GM19238 (cell line): ENCODE measurements at regions not wholly inside any gene's neighbourhood (a gene's known extent, or its start where the extent isn't known, plus 50 kb on each side); places are given as distances from the start of the nearest gene placed in this dataset.

Experiments
- DNase-seq: peaks from one replicate; pipeline ENCODE4 v3.0.0; 2011; ENCODE audit warnings: low spot score; ENCODE audit not compliant: insufficient read length

GRCh38 chr6:21990577-21990976, 306.3 kb downstream of the PRL start:
- no peak for DNase-seq

DNA sequence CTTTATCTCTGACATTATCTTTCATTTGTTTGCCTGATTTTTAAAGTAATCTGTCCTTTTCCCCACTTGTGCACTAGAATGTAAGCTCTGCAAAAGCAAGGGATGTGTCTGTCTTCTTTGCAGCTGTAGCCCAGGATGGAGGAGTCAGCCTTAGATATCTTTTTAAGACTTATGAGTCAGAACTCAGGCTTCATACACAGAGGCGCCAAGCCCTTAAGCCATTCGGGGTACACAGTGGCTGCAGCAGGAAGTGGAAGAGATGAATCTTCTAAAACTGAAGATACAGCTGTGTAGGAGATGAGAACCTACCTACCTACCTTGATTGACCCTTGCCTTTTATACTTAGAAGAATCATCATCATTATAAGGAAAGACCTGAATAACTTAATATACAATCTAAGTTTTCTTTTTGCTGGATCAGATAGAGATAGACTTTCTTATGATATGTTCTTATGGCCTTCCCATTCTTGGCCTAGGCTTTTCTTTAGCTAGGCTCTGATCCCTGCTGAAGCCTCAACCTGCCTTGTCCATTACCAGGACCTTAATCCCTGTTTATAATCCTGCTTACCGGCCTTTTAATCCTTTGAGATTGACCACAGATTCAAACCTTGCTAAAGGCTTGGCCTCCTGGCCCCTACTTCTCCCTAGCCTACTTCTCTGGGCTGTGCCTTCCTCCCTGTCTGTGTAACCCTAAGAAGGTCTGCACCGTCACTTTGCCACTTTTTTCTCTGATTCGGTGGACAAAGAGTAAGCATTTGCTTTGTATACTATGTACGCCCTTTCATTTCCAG, 304.5 kb downstream of the PRL start:
- DNase-seq = no peak

DNA sequence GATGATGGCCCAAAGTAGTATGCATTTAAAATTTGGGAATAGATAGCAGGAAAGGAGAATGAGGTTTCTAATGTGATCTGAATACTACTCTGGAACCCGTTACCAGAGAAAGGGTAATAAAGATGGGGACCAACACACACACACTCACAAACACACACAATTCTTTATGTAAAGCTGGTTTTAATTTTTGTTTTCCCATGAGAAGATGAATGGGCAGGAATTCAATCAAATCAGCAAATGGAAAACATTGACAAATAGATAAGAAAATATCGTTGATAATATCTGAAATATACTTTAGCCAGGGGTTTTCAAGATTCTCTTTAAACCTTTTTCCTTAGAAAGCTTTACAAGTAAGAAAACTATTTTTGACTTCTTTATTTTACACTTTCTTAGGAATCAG, 303.0 kb downstream of the PRL start:
- no peak for DNase-seq

- DNase-seq = no peak
Observed at GRCh38 chr6:21994821-21995220, 302.0 kb downstream of the PRL start.

DNA sequence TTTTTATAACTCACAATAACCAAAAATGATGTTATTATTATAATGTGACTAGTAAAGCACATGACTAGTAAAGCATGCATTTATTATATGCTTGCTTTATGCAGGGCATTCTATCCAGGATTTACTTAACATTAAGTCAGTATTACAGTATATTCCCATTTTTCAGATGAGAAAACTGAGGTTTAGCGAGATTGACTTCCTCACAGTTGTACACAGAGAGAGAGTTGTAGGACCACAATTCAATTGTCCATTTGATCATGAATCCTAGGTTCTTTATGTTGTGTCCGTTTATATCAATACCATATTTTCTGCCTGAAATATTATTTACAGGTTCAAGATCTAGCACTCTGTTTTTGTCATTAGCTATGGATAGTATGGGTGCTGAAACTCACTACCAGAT, 301.5 kb downstream of the PRL start:
- no peak for DNase-seq

DNA sequence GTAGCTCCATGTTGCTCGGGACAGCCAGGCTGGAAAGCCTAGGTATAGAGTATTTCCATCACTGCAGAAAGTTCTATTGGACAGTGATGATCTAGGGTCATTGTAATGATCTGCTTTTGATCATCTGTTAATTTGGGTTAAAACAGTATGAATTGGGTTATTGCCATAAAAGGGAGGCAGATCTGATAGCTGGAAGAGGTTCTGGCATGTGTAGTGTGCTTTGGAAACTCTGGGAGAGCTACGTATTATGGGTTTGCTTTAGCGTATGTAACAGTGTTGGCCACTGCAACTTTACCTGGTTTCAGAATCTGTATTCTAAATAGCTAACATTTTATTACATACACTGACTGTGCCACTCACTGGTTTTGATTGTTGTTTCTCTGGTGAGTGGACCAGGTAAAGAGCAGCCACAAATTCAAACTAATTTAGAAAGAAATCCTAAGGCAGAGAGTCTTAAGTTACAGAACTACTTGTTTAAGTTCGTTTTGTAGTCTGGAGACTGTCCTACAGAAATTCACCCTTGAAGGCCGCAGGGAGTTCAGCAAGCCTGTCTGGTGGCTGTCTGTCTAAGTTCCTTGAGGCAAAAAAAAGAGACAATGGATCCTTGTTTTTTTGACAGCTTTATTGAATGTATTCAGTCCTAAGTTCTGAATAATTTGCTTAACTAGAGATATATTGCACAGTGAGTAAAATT, 300.3 kb downstream of the PRL start:
- no peak for DNase-seq

- no peak for DNase-seq
Observed at GRCh38 chr6:21997119-21998037, 299.5 kb downstream of the PRL start.

GRCh38 chr6:21998582-21998981, 298.3 kb downstream of the PRL start:
- no peak for DNase-seq

DNA sequence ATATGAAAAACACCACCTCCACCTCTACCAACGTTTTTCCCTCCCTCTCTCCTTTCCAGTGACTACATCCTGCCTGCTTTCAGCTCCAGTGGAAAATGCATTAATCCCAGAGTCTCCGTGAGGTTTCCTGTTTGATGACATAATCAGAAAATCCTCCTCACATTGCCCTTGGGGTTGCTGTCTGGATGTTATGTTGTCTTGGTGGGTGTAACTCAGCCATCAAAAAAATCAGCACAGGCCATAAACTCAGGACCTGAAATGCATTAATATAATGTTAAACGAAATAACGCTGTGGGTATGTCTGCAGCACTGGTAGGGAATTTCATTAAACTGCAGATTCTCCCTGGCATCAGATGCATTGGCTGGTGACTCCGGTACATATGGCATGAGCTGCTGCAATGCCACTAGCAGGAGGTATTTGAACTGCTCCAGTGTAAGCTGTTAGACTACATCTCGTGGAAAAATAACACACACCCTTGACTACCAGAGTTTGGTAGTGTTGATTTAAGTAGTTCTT, 297.8 kb downstream of the PRL start:
- no peak for DNase-seq

- no peak for DNase-seq
Observed at GRCh38 chr6:21999741-22000140, 297.1 kb downstream of the PRL start.

DNA sequence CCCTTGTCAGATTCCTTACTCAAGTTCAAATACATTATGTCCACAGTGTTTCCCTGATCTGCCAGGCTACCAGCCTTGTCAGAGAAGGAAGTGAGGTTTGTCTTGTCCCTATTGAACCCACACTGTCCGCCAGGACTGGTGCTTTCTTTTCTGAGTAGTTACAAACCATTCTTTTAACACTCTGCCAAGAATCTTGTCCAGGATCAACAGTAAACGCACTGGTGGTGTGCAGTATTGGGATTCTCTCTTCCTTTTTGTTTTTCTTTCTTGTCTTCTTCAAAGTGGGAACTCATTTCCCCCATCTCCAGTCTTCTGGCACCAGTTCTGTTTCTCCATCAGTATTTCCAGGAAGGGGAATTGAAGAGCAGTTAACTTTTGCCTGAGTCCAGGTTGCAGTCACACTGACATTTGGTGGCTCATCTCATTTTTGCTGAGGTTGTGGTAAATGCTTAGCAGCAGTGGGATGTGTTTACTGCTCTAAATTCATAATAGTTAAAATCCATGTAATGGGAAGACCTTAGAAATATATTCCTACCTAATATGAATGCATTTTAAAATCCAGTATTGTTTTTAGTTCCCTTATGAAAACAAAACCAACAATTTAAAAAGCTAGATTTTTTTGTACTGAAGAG, 295.3 kb downstream of the PRL start:
- no peak for DNase-seq

DNA sequence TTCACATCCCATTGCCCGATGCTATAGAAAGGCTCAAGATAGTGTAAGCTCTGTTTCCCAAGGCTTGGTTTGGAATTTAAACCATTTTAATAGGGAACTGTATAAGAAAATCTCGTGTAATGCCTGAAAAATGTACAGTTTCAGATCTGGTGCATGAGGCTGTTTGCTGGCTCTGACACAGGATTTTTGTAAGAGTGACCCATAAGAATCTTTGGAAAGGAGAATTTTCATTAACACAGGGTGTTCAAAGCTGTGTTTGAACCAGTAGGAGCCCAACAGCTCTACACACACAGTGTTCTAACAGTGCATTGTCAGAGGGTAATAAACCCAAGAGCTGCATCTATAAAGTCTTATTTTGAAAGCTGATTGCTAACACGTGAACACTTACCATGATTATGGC, 293.5 kb downstream of the PRL start:
- DNase-seq = no peak

- no peak for DNase-seq
Observed at GRCh38 chr6:22006795-22007194, 290.0 kb downstream of the PRL start.

DNA sequence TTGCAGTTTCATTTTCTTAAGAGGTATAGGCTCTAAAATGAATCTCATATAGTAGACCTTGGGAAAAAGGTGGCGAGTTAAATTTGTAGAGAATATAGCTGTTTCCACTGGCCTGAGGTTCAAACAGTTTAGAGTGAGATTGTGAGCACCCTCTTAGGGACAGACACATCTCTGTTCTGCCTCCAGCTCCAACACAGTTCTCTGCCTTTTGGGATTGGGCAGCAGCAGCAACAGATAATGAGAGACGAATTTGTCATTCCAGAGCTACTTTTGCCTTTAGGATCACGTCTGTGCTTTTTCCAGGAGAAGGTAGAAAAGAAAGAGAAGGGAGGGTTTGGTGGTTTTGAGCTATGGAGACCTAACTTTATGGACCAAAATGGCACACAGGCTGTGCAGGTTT, 289.4 kb downstream of the PRL start:
- DNase-seq = no peak

DNA sequence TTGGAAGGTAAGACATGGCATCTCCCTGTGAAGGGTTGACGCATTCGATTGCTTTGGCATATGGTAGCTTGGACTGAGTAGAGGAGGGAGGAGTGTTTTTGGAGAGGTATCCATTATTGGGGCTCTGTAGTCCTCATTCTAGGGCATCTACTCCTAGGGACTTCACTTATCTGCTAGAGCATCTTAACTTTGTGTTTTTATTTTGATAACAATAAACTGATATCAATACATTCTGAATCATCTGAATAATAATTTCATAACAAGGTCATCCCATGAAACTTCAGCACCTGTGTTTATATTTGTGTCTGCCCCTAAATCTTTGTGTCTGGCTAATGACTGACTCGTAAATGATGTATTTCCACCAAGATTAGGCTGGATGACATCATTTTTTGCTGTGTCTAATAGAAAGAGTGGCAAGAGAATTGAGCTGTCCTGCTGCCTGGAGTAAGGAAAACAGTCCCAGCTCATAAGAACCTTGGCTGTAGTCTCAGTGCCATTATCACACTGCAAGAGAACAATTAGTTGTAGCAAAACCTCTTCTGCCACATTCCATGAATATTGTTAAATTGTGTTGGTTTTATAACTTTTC, 288.5 kb downstream of the PRL start:
- no peak for DNase-seq

- DNase-seq = no peak
Observed at GRCh38 chr6:22010102-22010501, 286.7 kb downstream of the PRL start.

DNA sequence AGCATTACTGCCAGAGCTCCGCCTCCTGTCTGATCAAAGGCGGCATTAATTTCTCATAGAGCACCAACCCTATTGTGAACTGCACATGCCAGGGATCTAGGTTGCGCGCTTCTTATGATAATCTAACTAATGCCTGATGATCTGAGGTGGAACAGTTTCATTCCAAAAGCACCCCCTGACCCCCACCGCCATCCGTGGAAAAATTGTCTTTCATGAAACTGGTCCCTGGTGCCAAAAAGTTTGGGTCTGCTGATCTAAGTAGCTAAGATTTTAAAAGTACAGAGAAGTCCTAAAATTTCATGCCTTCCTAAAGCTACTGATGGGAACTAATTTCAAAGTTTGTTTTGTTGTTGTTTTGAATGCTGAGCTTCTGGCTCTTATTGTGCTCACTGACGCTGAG, 281.6 kb downstream of the PRL start:
- DNase-seq = no peak

GRCh38 chr6:22015944-22016343, 280.9 kb downstream of the PRL start:
- DNase-seq = no peak

- DNase-seq = no peak
Observed at GRCh38 chr6:22017272-22017671, 279.6 kb downstream of the PRL start.

GRCh38 chr6:22017766-22018165, 279.1 kb downstream of the PRL start:
- no peak for DNase-seq

- no peak for DNase-seq
Observed at GRCh38 chr6:22019857-22020256, 277.0 kb downstream of the PRL start.
